ENCODE measurements at regions not wholly inside any gene's neighbourhood (a gene's known extent, or its start where the extent isn't known, plus 50 kb on each side); places are given as distances from the start of the nearest gene placed in this dataset.

GRCh38 chr14:105636935-105637334, 110.6 kb downstream of the TMEM121 start:
- Histone ChIP-seq H2AFZ (no peak overlapping the region), H3K4me1 (ENCODE audit: insufficient read depth) (no peaks in the 10 kb centered on the region), H3F3A (replicated peaks; ENCODE audit: low read depth) (no peaks in the 10 kb centered on the region), H3K79me2 (replicated peaks; ENCODE audit: insufficient read depth) (no peaks in the 10 kb centered on the region), H3K27me3 (ENCODE audit: insufficient read depth) (no peaks in the 10 kb centered on the region), H3K36me3 (ENCODE audit: insufficient read depth) (no peaks in the 10 kb centered on the region), H3K9me2 (ENCODE audit: insufficient read depth) (no peaks in the 10 kb centered on the region), H3K27ac (ENCODE audit: low read depth) (no peak overlapping the region), H4K20me1 (replicated peaks; ENCODE audit: insufficient read depth) (no peaks in the 10 kb centered on the region), H3K4me2 (no peak overlapping the region), H3K4me3 (no peak overlapping the region)
- Mint-ChIP-seq H3K4me1 (no peaks in the 10 kb centered on the region), H3K36me3 (ENCODE audit: low read depth) (peaks cover 22% of the 10 kb centered on the region), H3K4me3 (no peak overlapping the region), H3K27ac (no peak overlapping the region), H3K9me3 (peaks cover 67% of the 10 kb centered on the region), H3K27me3 (ENCODE audit: insufficient read depth, low read depth, poor library complexity) (peaks cover 9% of the 10 kb centered on the region)
- TF ChIP-seq EZH2 (IDR thresholded peaks at IDR 0.05; ENCODE audit: low read depth, unreplicated experiment): no peak
- no peak for TF ChIP-seq STAT1 (IDR thresholded peaks at IDR 0.05; ENCODE audit: unreplicated experiment)
- no peak for TF ChIP-seq REST (IDR thresholded peaks at IDR 0.05; ENCODE audit: unreplicated experiment)
- TF ChIP-seq, protein P1, sequence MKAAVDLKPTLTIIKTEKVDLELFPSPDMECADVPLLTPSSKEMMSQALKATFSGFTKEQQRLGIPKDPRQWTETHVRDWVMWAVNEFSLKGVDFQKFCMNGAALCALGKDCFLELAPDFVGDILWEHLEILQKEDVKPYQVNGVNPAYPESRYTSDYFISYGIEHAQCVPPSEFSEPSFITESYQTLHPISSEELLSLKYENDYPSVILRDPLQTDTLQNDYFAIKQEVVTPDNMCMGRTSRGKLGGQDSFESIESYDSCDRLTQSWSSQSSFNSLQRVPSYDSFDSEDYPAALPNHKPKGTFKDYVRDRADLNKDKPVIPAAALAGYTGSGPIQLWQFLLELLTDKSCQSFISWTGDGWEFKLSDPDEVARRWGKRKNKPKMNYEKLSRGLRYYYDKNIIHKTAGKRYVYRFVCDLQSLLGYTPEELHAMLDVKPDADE (IDR thresholded peaks at IDR 0.05): no peak
- TF ChIP-seq EZH2phosphoT487 (IDR thresholded peaks at IDR 0.05; ENCODE audit: unreplicated experiment): no peak
- TF ChIP-seq NANOG (IDR thresholded peaks at IDR 0.05; ENCODE audit: borderline replicate concordance): no peak
- no peak for TF ChIP-seq ZNF114 (CRISPR knock-in tag; IDR thresholded peaks at IDR 0.05)
- no peak for TF ChIP-seq JUNB (IDR thresholded peaks at IDR 0.05; ENCODE audit: unreplicated experiment)
- TF ChIP-seq, protein P2, sequence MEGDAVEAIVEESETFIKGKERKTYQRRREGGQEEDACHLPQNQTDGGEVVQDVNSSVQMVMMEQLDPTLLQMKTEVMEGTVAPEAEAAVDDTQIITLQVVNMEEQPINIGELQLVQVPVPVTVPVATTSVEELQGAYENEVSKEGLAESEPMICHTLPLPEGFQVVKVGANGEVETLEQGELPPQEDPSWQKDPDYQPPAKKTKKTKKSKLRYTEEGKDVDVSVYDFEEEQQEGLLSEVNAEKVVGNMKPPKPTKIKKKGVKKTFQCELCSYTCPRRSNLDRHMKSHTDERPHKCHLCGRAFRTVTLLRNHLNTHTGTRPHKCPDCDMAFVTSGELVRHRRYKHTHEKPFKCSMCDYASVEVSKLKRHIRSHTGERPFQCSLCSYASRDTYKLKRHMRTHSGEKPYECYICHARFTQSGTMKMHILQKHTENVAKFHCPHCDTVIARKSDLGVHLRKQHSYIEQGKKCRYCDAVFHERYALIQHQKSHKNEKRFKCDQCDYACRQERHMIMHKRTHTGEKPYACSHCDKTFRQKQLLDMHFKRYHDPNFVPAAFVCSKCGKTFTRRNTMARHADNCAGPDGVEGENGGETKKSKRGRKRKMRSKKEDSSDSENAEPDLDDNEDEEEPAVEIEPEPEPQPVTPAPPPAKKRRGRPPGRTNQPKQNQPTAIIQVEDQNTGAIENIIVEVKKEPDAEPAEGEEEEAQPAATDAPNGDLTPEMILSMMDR (conservative IDR thresholded peaks at IDR 0.05; ENCODE audit: low read depth in 2 of 2): no peak
- TF ChIP-seq ZNF462 (CRISPR knock-in tag; IDR thresholded peaks at IDR 0.05): no peak
- no peak for TF ChIP-seq CREB1 (CRISPR knock-in tag; IDR thresholded peaks at IDR 0.05; ENCODE audit: low read depth)
- no peak for TF ChIP-seq ZNF331 (CRISPR knock-in tag; IDR thresholded peaks at IDR 0.05; ENCODE audit: low read depth)
- no peak for TF ChIP-seq POLR2AphosphoS5 (IDR thresholded peaks at IDR 0.05; ENCODE audit: low read depth)
- no peak for DNase-seq (ENCODE audit: low spot score)
- ATAC-seq: no peak
